Ascending aorta (tissue), 2 donors: ENCODE measurements at regions not wholly inside any gene's neighbourhood (a gene's known extent, or its start where the extent isn't known, plus 50 kb on each side); places are given as distances from the start of the nearest gene placed in this dataset.
"Not testable (repeated sequence)": the region's sequence is repeated elsewhere in the genome, so short reads cannot be mapped to it uniquely, and the experiment has no call there.

Experiments used
- DNase-seq, 2 donors: peaks; one replicate each; pipeline ENCODE4 v3.0.0-alpha.2; 2019; ENCODE audit warnings: low spot score in 2 of 2
- H3K27ac ChIP-seq, 2 donors: fragments of 200-600 bp; sonication (generic); one replicate each; pipeline ENCODE4 v1.5.1; 2016 to 2017; ENCODE audit warnings: mild to moderate bottlenecking in 1 of 2
- H3K27me3 ChIP-seq: fragments of 200-600 bp; sonication (generic); one replicate; pipeline ENCODE4 v1.5.1; 2017
- H3K36me3 ChIP-seq, 2 donors: fragments of 200-600 bp; sonication (generic); one replicate each; pipeline ENCODE4 v1.5.1; 2016
- H3K4me1 ChIP-seq, 2 donors: fragments of 200-600 bp; sonication (generic); one replicate each; pipeline ENCODE4 v1.5.1; 2016 to 2017; ENCODE audit warnings: mild to moderate bottlenecking in 1 of 2
- H3K4me3 ChIP-seq, 2 donors: fragments of 200-600 bp; sonication (generic); one replicate each; pipeline ENCODE4 v1.5.1; 2016 to 2017; ENCODE audit warnings: mild to moderate bottlenecking in 1 of 2
- H3K9me3 ChIP-seq, 2 donors: fragments of 200-600 bp; sonication (generic); one replicate each; pipeline ENCODE4 v1.5.1; 2016
- intact Hi-C: fragments of 100-400 bp; cut with DNase I; formaldehyde crosslinking; loops from one replicate; pipeline ENCODE4 v1.15.1; 2023
- TF ChIP-seq, protein P1 (sequence below), 3 experiments: fragments of 200-600 bp in 2 of 3; fragments of 450-650 bp in 1 of 3; sonication (generic) in 2 of 3; IDR thresholded peaks; one replicate each; pipeline ENCODE4 v1.5.1; 2016 to 2019; ENCODE audit warnings: antibody characterized with exemption in 3 of 3, mild to moderate bottlenecking in 1 of 3, moderate library complexity in 1 of 3

DNA sequence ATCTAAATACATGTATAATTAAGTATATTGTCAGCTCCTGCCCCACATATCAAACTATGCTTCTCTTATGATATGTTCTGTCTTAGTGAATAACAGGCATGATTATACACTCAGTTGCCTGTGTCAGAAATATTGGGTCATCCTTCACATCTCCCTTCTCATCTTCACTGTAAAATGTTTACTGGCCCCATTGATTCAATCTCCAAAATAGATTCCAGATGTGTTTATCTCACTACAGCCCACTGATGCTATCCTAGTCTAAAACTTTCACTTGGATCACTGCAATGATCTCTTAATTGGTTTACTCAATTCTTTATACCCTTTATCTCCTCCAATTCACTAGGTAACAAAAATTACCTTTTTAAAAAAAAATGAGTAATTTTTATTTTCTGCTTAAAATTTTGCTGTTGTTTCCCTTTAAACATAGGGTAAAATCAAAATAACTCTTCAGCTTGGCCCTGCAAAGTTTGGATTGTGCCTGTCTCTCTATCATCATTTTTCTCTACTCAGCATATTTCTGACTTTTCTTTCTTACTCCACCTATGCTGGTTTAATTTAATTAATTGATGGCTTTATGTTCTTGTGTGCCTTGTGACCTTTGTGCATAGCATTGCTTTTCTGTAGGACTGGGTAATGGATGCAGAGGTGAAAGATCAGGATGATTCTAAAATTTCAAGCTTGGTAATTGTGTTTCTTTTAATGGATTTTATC lies 233.9 kb upstream of the FOXP2 start:
- Histone ChIP-seq H3K27me3 (no peaks in the 10 kb centered on the region), H3K9me3 (no peaks in the 10 kb centered on the region), H3K4me3 (no peak overlapping the region), H3K27ac (no peak overlapping the region), H3K4me1 (no peaks in the 10 kb centered on the region), H3K36me3 (no peaks in the 10 kb centered on the region)
- no peak for DNase-seq
- TF ChIP-seq, protein P1, sequence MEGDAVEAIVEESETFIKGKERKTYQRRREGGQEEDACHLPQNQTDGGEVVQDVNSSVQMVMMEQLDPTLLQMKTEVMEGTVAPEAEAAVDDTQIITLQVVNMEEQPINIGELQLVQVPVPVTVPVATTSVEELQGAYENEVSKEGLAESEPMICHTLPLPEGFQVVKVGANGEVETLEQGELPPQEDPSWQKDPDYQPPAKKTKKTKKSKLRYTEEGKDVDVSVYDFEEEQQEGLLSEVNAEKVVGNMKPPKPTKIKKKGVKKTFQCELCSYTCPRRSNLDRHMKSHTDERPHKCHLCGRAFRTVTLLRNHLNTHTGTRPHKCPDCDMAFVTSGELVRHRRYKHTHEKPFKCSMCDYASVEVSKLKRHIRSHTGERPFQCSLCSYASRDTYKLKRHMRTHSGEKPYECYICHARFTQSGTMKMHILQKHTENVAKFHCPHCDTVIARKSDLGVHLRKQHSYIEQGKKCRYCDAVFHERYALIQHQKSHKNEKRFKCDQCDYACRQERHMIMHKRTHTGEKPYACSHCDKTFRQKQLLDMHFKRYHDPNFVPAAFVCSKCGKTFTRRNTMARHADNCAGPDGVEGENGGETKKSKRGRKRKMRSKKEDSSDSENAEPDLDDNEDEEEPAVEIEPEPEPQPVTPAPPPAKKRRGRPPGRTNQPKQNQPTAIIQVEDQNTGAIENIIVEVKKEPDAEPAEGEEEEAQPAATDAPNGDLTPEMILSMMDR (IDR thresholded peaks at IDR 0.05): no peak
- intact Hi-C loops: no loop called here

DNA sequence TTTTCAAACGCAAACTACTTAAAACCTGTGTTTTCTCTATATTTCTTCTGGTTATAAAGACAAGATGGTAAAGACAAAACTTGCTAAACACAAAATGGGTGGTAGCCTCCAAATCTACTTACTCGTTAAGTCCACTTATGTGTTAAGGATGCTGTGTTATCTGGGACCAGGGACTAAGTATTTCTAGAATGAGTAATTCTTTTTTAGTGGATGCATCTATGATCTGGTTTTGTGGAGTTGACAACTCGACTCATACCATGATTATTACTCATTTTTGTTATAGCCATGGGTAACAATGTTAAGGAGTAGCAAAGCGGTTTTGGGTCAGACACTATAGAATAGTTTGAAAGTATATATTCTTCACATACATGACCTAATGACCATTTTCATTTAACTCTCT lies 239.5 kb upstream of the FOXP2 start:
- Histone ChIP-seq H3K4me3 (no peak overlapping the region), H3K9me3 (no peaks in the 10 kb centered on the region), H3K4me1 (no peaks in the 10 kb centered on the region), H3K36me3 (no peaks in the 10 kb centered on the region), H3K27ac (no peak overlapping the region), H3K27me3 (no peaks in the 10 kb centered on the region)
- DNase-seq: no peak
- TF ChIP-seq, protein P1 (IDR thresholded peaks at IDR 0.05): no peak
- intact Hi-C loops: no loop called here

DNA sequence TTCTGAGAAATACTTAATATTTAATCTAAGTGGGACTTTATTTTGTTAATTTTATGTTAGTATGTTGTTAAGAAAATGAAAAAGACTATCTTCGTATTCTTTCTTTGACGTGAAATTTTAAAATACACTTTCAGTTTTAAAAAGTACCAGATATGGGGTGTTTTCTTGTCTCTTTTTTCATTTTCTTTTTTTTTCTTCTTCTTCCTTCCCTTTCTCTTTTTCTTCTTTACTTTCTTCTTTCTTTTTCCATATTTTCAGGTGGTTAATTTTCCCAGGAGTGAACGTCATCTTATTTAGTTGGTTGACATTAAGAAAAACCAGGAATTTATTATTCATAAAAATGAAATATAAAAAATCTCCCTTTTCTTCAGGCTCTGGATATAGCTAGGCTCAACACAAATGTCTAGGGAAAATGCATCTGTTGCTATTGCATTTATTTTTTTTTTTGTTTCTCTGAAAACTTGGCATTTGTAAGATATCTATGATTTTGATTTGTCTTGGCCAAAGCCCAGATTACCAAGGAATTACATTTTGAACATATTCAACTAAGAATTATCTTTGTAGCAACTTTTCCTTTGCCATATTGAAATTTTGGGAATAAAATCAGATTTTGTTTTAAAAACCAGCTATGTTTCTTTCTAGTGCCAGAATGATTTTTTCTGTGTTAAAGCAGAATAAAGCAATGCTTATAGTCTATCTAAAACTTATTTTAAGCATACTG lies 241.3 kb upstream of the FOXP2 start:
- DNase-seq: no peak
- H3K36me3 ChIP-seq: no peaks in the 10 kb centered on the region
- no peaks in the 10 kb centered on the region for H3K4me1 ChIP-seq
- TF ChIP-seq, protein P1 (IDR thresholded peaks at IDR 0.05): no peak
- no peaks in the 10 kb centered on the region for H3K9me3 ChIP-seq
- no peaks in the 10 kb centered on the region for H3K27me3 ChIP-seq
- intact Hi-C loops: no loop called here
- no peak overlapping the region for H3K27ac ChIP-seq
- no peak overlapping the region for H3K4me3 ChIP-seq

DNA sequence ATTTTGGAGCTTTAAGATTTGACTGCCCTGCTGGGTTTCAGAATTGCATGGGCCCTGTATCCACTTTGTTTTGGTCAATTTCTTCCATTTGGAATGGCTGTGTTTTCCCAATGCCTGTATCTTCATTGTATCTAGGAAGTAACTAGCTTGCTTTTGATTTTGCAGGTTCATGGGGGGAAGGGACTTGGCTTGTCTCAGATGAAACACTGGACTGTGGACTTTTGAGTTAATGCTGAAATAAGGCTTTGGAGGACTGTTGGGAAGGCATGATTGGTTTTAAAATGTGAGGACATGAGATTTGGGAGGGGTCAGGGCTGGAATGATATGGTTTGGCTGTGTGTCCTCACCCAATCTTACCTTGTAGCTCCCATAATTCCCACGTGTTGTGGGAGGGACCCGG lies 245.2 kb upstream of the FOXP2 start:
- DNase-seq, H3K27me3 ChIP-seq, H3K36me3 ChIP-seq, H3K4me1 ChIP-seq, H3K9me3 ChIP-seq, H3K4me3 ChIP-seq, intact Hi-C loops, H3K27ac ChIP-seq: not testable (repeated sequence)

DNA sequence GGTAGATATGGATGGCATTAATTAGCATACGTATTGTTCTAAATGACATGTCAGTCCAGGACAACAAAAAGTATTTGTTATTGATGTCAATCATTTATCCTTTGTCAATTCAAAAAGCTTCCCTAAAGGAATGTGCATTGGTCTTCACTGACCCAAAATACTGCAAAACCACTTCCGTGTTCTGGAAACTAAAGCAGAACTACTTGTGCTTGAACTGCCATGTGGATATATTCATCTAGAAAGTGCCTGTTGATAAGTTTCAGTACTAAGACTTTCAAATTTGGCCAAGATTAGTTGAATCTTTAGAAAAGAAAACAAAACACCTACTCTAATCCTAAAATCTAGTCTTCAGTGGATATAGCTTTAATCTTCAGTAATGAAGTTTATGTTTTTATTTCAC lies 242.1 kb upstream of the PPP1R3A start:
- TF ChIP-seq, protein P1 (IDR thresholded peaks at IDR 0.05): no peak
- intact Hi-C loops: no loop called here
- H3K4me3 ChIP-seq: no peak overlapping the region
- H3K27ac ChIP-seq: no peak overlapping the region
- no peaks in the 10 kb centered on the region for H3K36me3 ChIP-seq
- no peaks in the 10 kb centered on the region for H3K27me3 ChIP-seq
- no peaks in the 10 kb centered on the region for H3K4me1 ChIP-seq
- no peak for DNase-seq
- no peaks in the 10 kb centered on the region for H3K9me3 ChIP-seq

DNA sequence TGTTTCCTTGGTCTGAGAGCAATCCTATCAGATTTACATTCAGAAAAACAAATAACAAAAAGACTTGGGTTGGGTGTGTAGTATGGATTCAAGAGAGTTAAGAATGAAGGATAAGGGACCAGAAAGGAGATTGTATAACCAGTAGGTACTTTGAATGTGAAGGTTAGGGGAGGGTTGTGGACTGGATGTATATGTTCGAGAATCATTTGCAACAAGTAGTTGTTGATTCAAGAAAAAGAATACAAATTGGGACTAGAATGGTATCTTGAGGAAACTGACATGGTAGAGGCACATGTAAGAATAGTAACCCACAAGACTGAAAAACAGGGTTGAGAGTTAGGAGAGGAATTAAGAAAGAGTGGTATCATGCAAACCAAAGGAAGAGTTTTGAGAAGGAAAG lies 240.0 kb upstream of the PPP1R3A start:
- no peak overlapping the region for H3K27ac ChIP-seq

More for the DNA sequence above, 240.0 kb upstream of the PPP1R3A start:
- Histone ChIP-seq H3K36me3 (no peaks in the 10 kb centered on the region), H3K27me3 (no peaks in the 10 kb centered on the region), H3K9me3 (no peaks in the 10 kb centered on the region), H3K4me3 (no peak overlapping the region), H3K4me1 (no peaks in the 10 kb centered on the region)
- TF ChIP-seq, protein P1 (IDR thresholded peaks at IDR 0.05): no peak
- intact Hi-C loops: no loop called here
- DNase-seq: no peak
